ENCODE measurements at regions not wholly inside any gene's neighbourhood (a gene's known extent, or its start where the extent isn't known, plus 50 kb on each side); places are given as distances from the start of the nearest gene placed in this dataset.

DNA sequence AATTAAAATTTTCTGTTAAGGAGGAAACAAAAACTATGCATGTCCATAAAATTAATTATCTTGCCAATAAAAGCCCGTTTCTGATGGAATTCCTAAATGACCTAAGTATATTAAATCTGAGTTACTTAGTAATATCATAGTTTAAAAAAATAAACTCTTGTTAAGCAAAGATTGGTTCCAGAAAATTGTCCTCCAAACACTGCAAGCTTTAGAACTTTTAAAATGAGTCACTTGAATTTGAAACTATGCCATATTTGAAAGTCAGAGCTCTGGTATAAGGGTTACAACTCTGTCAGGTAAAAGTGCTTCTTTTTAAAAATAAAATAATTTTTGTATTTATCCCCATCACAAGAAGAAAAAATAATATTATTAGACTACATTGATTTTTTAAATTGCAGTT, 409.5 kb downstream of the PLPP3 start (continued):
- TF ChIP-seq, protein P1, sequence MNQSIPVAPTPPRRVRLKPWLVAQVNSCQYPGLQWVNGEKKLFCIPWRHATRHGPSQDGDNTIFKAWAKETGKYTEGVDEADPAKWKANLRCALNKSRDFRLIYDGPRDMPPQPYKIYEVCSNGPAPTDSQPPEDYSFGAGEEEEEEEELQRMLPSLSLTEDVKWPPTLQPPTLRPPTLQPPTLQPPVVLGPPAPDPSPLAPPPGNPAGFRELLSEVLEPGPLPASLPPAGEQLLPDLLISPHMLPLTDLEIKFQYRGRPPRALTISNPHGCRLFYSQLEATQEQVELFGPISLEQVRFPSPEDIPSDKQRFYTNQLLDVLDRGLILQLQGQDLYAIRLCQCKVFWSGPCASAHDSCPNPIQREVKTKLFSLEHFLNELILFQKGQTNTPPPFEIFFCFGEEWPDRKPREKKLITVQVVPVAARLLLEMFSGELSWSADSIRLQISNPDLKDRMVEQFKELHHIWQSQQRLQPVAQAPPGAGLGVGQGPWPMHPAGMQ (IDR thresholded peaks at IDR 0.05; ENCODE audit: borderline replicate concordance), result no peak

GRCh38 chr1:56168176-56168575, 411.2 kb downstream of the PLPP3 start:
- no peaks in the 10 kb centered on the region for H3K4me1 ChIP-seq (ENCODE audit: control insufficient read depth, insufficient read depth, low read length)
- in situ Hi-C loops (cut with MboI), result no loop called here
- ChIA-PET SMC1A (ENCODE audit: uncharacterized antibody, unreplicated experiment) (interaction anchor here (1.2 to 3.7 kb wide), 4 partner anchors 12 to 210 kb away, joined by 3 to 27 read pairs (median 15); no protein-coding TSS in a partner anchor), RAD21 (ENCODE audit: unreplicated experiment) (interaction anchor here (3.0 kb wide), 1 partner anchor 409 kb away, joined by 7 read pairs; no protein-coding TSS in a partner anchor), POLR2A (no interaction called here), CTCF (interaction anchor here (2.4 kb wide), 1 partner anchor 408 kb away, joined by 8 read pairs; no protein-coding TSS in a partner anchor)
- no peaks in the 10 kb centered on the region for H3K27me3 ChIP-seq (replicated peaks in 1 of 2; ENCODE audit: control insufficient read depth in 2 of 2, insufficient read depth in 2 of 2, low read length in 1 of 2)
- no peaks in the 10 kb centered on the region for H4K20me1 ChIP-seq (ENCODE audit: control insufficient read depth, insufficient read depth)
- ATAC-seq (no peak), DNase-seq (ENCODE audit: low read depth, low spot score) (no peak), FAIRE-seq (no peak)
- intact Hi-C loops (cut with micrococcal nuclease; ENCODE audit: unreplicated experiment), result no loop called here
- no peak overlapping the region for H3K9ac ChIP-seq (ENCODE audit: control insufficient read depth, insufficient read depth, low read length)
- H3K79me2 ChIP-seq (ENCODE audit: control insufficient read depth, insufficient read depth, low read length), result no peaks in the 10 kb centered on the region
- no peak overlapping the region for H3K4me3 ChIP-seq
- WGBS (ENCODE audit: insufficient coverage, insufficient replicate concordance, low lambda C conversion rate, missing lambda C conversion rate), result 25% methylated on average over 2 of the region's 2 CpGs
- no peak overlapping the region for H3K27ac ChIP-seq (ENCODE audit: control insufficient read depth, insufficient read depth)
- H2AFZ ChIP-seq (ENCODE audit: control insufficient read depth, low read depth, low read length), result no peak overlapping the region
- no peak overlapping the region for H3K4me2 ChIP-seq (ENCODE audit: control insufficient read depth, insufficient read depth)
- no TSS peak for BruUV-seq (replicated peaks)
- no peaks in the 10 kb centered on the region; the same call in 2 of the 3 replicates for H3K9me3 ChIP-seq (replicated peaks; ENCODE audit: control insufficient read depth, insufficient read depth, low read length)
- TF ChIP-seq STAT1 (conservative IDR thresholded peaks at IDR 0.05) (no peak), POU2F2 (IDR thresholded peaks at IDR 0.05; ENCODE audit: borderline replicate concordance, low read depth, low read length) (no peak), ESRRA (IDR thresholded peaks at IDR 0.05; ENCODE audit: low read length) (no peak), RAD51 (IDR thresholded peaks at IDR 0.05) (no peak), MAX (IDR thresholded peaks at IDR 0.05; ENCODE audit: low read depth, low read length) (no peak), MXI1 (IDR thresholded peaks at IDR 0.05; ENCODE audit: low read depth, low read length) (no peak), SUZ12 (IDR thresholded peaks at IDR 0.05; ENCODE audit: unreplicated experiment) (no peak), CHD2 (IDR thresholded peaks at IDR 0.05; ENCODE audit: borderline replicate concordance, low read depth, low read length) (no peak), NFYB (IDR thresholded peaks at IDR 0.05; ENCODE audit: insufficient read depth, low read depth, low read length) (no peak), CHD1 (IDR thresholded peaks at IDR 0.05; ENCODE audit: low read depth, low read length) (no peak), MYB (IDR thresholded peaks at IDR 0.05; ENCODE audit: borderline replicate concordance, low read depth, low read length) (no peak), SMC3 (IDR thresholded peaks at IDR 0.05; ENCODE audit: borderline replicate concordance, low read length) (no peak), ASH2L (IDR thresholded peaks at IDR 0.05; ENCODE audit: borderline replicate concordance, low read depth) (no peak), BMI1 (IDR thresholded peaks at IDR 0.05; ENCODE audit: borderline replicate concordance) (no peak), ZNF384 (IDR thresholded peaks at IDR 0.05; ENCODE audit: borderline replicate concordance, low read depth, low read length) (no peak), PAX5 (IDR thresholded peaks at IDR 0.05; ENCODE audit: borderline replicate concordance, low read depth, low read length) (no peak)
- TF ChIP-seq, protein P2, sequence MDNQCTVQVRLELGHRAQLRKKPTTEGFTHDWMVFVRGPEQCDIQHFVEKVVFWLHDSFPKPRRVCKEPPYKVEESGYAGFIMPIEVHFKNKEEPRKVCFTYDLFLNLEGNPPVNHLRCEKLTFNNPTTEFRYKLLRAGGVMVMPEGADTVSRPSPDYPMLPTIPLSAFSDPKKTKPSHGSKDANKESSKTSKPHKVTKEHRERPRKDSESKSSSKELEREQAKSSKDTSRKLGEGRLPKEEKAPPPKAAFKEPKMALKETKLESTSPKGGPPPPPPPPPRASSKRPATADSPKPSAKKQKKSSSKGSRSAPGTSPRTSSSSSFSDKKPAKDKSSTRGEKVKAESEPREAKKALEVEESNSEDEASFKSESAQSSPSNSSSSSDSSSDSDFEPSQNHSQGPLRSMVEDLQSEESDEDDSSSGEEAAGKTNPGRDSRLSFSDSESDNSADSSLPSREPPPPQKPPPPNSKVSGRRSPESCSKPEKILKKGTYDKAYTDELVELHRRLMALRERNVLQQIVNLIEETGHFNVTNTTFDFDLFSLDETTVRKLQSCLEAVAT (IDR thresholded peaks at IDR 0.05), result no peak
- H3K36me3 ChIP-seq (ENCODE audit: control insufficient read depth in 2 of 2, insufficient read depth in 2 of 2, low read length in 1 of 2), result no peaks in the 10 kb centered on the region
